ENCODE measurements at regions not wholly inside any gene's neighbourhood (a gene's known extent, or its start where the extent isn't known, plus 50 kb on each side); places are given as distances from the start of the nearest gene placed in this dataset.

- no peak for TF ChIP-seq CTCF (IDR thresholded peaks at IDR 0.05; ENCODE audit: borderline replicate concordance, insufficient read depth, low read depth, low read length)
- H3K4me3 ChIP-seq (ENCODE audit: low read depth, low read length), result no peak overlapping the region
These were observed 149.9 kb downstream of the ZNF326 start for GRCh38 chr1:90144820-90145219.

GRCh38 chr1:90143591-90143990 lies 148.7 kb downstream of the ZNF326 start:
- no peak overlapping the region for H3K4me3 ChIP-seq (ENCODE audit: low read depth, low read length)
- no peak for TF ChIP-seq CTCF (IDR thresholded peaks at IDR 0.05; ENCODE audit: borderline replicate concordance, insufficient read depth, low read depth, low read length)

GRCh38 chr1:90142697-90143096 lies 147.8 kb downstream of the ZNF326 start:
- no peak for TF ChIP-seq CTCF (IDR thresholded peaks at IDR 0.05; ENCODE audit: borderline replicate concordance, insufficient read depth, low read depth, low read length)
- H3K4me3 ChIP-seq (ENCODE audit: low read depth, low read length), result no peak overlapping the region

- TF ChIP-seq CTCF (IDR thresholded peaks at IDR 0.05; ENCODE audit: borderline replicate concordance, insufficient read depth, low read depth, low read length), result no peak
These were observed 144.9 kb downstream of the ZNF326 start for GRCh38 chr1:90139837-90140236.

GRCh38 chr1:90135286-90135685 lies 140.4 kb downstream of the ZNF326 start:
- no peak overlapping the region for H3K4me3 ChIP-seq (ENCODE audit: low read depth, low read length)
- no peak for TF ChIP-seq CTCF (IDR thresholded peaks at IDR 0.05; ENCODE audit: borderline replicate concordance, insufficient read depth, low read depth, low read length)

More at GRCh38 chr1:90139837-90140236, 144.9 kb downstream of the ZNF326 start:
- H3K4me3 ChIP-seq (ENCODE audit: low read depth, low read length), result no peak overlapping the region

GRCh38 chr1:90134175-90134955 lies 139.5 kb downstream of the ZNF326 start:
- H3K4me3 ChIP-seq (ENCODE audit: low read depth, low read length), result no peak overlapping the region
- TF ChIP-seq CTCF (IDR thresholded peaks at IDR 0.05; ENCODE audit: borderline replicate concordance, insufficient read depth, low read depth, low read length), result no peak

- peak; percentile 21; the same call in 1 of the 2 replicates for TF ChIP-seq CTCF (IDR thresholded peaks at IDR 0.05; ENCODE audit: borderline replicate concordance, insufficient read depth, low read depth, low read length)
- no peak overlapping the region for H3K4me3 ChIP-seq (ENCODE audit: low read depth, low read length)
These were observed 138.2 kb downstream of the ZNF326 start for GRCh38 chr1:90133133-90133532.
